Central memory CD8-positive, alpha-beta T cell (primary cell): ENCODE measurements at regions not wholly inside any gene's neighbourhood (a gene's known extent, or its start where the extent isn't known, plus 50 kb on each side); places are given as distances from the start of the nearest gene placed in this dataset.

ENCODE experiments used
- ATAC-seq: fragments of 150-1000 bp; cut with Tn5 transposase; replicated peaks from 2 replicates; pipeline ENCODE4 v1.10.0; 2022; ENCODE audit warnings: mild to moderate bottlenecking, moderate FRiP score, moderate number of reproducible peaks; ENCODE audit not compliant: poor library complexity, severe bottlenecking; ENCODE audit errors: extremely low read depth
- DNase-seq, 2 donors: peaks; one replicate each; pipeline ENCODE4 v3.0.0; 2021; ENCODE audit warnings: low spot score in 2 of 2
- H3K27ac Mint-ChIP-seq: one replicate; pipeline ENCODE4 v1.8.0; 2022; ENCODE audit warnings: low read depth, mild to moderate bottlenecking, moderate library complexity, mixed read lengths
- H3K27me3 Mint-ChIP-seq: one replicate; pipeline ENCODE4 v1.8.0; 2022; ENCODE audit warnings: mixed read lengths
- H3K36me3 Mint-ChIP-seq: one replicate; pipeline ENCODE4 v1.8.0; 2022; ENCODE audit warnings: mild to moderate bottlenecking, moderate library complexity, mixed read lengths; ENCODE audit not compliant: insufficient read depth
- H3K4me1 Mint-ChIP-seq: one replicate; pipeline ENCODE4 v1.8.0; 2022; ENCODE audit warnings: mixed read lengths
- H3K4me3 Mint-ChIP-seq: one replicate; pipeline ENCODE4 v1.8.0; 2022; ENCODE audit warnings: mild to moderate bottlenecking, moderate library complexity, mixed read lengths
- H3K9me3 Mint-ChIP-seq: one replicate; pipeline ENCODE4 v1.8.0; 2022; ENCODE audit warnings: mixed read lengths

DNA sequence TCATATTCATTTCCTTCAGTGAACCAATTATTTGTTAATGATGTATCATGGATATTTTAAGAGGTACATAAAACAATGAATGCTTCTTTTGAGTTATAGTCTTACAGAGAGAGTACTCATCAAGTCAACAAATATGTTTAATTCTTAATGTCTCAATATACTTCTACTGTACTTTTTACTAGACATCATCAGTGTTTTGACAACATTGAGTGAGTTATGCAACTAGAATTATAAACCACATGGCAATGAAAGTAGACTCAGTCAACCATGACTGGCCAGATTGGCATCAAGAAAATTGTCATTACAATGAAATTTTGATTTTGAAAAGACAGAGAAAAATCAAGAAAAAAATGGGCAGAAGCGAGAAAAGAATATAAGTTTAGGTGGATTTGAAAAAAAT is 1248.1 kb upstream of the CDH18 start:
- DNase-seq, result no peak
- Mint-ChIP-seq H3K27me3 (no peaks in the 10 kb centered on the region), H3K36me3 (no peaks in the 10 kb centered on the region), H3K9me3 (peaks cover 6% of the 10 kb centered on the region), H3K4me3 (no peak overlapping the region), H3K4me1 (no peaks in the 10 kb centered on the region), H3K27ac (no peak overlapping the region)
- ATAC-seq, result no peak

DNA sequence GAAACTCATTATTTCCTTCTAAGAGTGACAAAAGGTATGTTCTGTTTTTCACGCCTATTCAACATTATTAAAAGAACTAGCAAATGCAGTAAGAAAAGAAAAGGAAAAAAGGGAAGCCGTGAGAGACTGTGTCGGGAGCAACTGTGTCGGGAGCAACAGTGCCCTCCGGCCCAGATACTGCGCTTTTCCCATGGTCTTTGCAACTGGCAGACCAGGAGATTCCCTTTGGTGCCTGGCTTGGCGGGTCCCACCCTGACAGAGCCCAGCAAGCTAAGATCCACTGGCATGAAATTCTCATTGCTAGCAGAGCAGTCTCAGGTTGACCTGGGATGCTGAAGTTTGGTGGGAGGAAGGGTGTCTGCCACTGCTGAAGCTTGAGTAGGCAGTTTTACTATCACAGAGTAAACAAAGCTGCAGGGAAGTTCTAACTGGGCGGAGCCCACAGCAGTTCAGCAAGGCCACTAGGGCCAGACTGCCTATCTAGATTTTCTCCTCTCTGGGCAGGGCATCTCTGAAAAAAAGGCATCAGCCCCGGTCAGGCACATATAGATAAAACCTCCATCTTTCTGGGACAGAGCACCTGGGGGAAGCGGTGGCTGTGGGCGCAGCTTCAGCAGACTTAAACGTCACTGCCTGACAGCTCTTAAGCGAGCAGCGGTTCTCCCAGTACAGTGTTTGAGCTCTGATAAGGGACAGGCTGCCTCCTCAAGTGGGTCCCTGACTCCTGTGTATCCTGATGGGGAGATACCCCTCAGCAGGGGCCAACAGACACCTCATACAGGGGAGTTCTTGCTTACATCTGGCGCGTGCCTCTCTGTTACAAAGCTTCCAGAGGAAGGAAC is 1237.4 kb upstream of the CDH18 start:
- Mint-ChIP-seq H3K27ac (no peak overlapping the region), H3K36me3 (no peaks in the 10 kb centered on the region), H3K4me3 (no peak overlapping the region), H3K9me3 (peaks cover 24% of the 10 kb centered on the region), H3K4me1 (no peaks in the 10 kb centered on the region), H3K27me3 (no peaks in the 10 kb centered on the region)
- ATAC-seq, result no peak
- no peak for DNase-seq

DNA sequence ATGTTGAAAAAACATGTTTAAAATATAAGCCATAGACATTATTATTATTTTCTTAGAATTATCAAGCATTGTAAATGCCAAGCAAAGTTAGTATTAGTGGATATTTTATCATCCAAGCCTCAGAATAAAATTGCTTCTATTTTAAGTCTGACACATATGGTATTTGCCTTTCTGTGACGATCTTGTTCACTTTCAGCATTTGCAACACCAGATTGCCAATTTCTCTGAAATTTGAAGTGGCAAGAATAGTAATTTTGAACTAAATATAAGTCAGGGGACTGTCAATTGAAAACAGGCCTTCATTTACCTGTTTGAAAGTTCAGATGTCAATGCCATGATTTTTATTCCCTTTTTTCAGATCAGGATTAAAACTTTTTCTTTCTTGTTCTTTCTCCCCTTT is 1233.6 kb upstream of the CDH18 start:
- H3K36me3 Mint-ChIP-seq, result no peaks in the 10 kb centered on the region
- H3K9me3 Mint-ChIP-seq, result peaks cover 15% of the 10 kb centered on the region
- H3K4me3 Mint-ChIP-seq, result no peak overlapping the region

DNA sequence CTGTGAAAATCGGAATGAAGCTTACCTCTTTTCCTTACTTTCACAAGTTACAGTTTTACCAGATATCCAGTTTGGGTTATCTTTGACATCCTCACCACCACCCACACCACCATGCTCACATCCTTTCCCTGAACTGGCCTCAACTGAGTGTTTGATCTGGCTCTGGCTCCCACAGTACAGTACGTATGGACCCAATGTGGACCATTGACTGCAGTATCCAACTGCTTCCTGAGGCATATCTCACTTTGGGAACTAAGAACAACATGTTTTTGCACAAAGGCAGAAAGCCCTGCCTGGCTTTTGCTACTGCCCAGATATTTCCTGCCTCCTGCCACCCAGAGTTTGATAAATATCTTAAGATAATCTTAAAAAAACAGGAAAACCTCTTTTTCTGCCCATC is 1232.0 kb upstream of the CDH18 start:
- ATAC-seq (no peak), DNase-seq (no peak)
- no peak overlapping the region for H3K4me3 Mint-ChIP-seq
- no peaks in the 10 kb centered on the region for H3K27me3 Mint-ChIP-seq
- H3K4me1 Mint-ChIP-seq, result no peaks in the 10 kb centered on the region
- no peaks in the 10 kb centered on the region for H3K36me3 Mint-ChIP-seq
- peaks cover 20% of the 10 kb centered on the region for H3K9me3 Mint-ChIP-seq
- H3K27ac Mint-ChIP-seq, result no peak overlapping the region

More for the DNA sequence above, 1233.6 kb upstream of the CDH18 start:
- ATAC-seq (no peak), DNase-seq (no peak)
- H3K27me3 Mint-ChIP-seq, result no peaks in the 10 kb centered on the region
- no peaks in the 10 kb centered on the region for H3K4me1 Mint-ChIP-seq
- no peak overlapping the region for H3K27ac Mint-ChIP-seq

DNA sequence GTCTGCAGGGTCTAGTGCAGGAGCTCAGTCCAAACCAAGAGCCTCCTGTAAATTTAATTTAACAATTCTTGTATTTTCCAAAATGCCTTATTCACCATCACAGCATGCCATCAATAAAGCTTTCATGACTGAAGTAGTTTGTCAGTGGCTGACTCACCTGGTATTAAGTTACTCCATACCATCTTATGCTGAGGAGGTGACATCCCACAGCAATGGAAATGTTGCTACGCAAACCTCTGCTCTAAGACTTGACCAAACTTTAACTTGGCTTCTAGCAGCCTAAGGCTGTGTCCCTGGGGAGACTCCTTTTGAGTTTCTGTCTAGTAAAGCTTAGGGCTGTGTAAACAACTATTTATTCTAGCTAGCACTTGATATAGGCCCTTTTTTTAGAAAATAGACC is 1231.3 kb upstream of the CDH18 start:
- Mint-ChIP-seq H3K9me3 (peaks cover 26% of the 10 kb centered on the region), H3K27ac (no peak overlapping the region), H3K4me1 (no peaks in the 10 kb centered on the region)

DNA sequence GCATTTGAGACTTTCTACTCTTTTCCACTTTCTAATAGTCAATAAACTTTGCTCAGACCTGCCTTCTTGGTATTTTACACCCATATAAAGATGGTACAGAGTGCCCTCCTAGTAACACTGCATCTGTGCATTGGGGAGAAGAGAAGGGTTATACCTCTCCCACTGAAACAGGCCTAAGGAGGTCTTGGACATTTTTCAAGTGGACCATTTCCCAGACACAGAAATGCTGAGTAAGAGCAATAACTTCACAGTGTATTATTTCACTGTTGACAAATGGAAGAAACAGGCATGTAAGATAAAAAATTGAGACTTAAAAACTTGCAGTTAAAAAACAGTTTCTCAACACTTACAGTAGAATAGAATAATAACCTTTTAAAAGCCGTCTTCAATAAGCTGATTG is 1224.0 kb upstream of the CDH18 start:
- DNase-seq, result no peak
- H3K4me3 Mint-ChIP-seq, result no peak overlapping the region
- no peaks in the 10 kb centered on the region for H3K36me3 Mint-ChIP-seq
- H3K27ac Mint-ChIP-seq, result no peak overlapping the region
- no peak for ATAC-seq
- H3K27me3 Mint-ChIP-seq, result no peaks in the 10 kb centered on the region
- H3K4me1 Mint-ChIP-seq, result no peaks in the 10 kb centered on the region
- H3K9me3 Mint-ChIP-seq, result peaks cover 33% of the 10 kb centered on the region

More for the DNA sequence above, 1231.3 kb upstream of the CDH18 start:
- Mint-ChIP-seq H3K27me3 (no peaks in the 10 kb centered on the region), H3K36me3 (no peaks in the 10 kb centered on the region), H3K4me3 (no peak overlapping the region)
- no peak for DNase-seq
- no peak for ATAC-seq

DNA sequence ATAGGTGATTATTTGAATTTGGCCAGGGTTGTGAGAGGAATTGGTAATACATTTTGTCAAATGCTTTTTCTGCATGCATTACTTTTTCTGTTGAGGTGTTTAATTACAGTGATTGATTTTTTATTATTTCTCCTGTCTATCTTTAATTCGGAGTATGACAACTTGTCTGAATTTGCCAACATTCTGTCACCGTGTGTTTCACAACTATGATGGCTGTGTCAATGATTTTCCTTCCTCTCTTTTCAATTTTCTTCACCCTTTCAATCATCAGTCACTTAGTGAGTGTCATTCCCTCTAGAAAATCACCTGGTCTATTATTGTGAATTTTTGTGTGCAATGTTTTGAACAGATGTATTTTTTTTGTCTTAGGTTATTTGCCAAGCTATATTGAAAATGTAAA is 1221.4 kb upstream of the CDH18 start:
- no peak for ATAC-seq
- H3K36me3 Mint-ChIP-seq, result no peaks in the 10 kb centered on the region
- DNase-seq, result no peak

DNA sequence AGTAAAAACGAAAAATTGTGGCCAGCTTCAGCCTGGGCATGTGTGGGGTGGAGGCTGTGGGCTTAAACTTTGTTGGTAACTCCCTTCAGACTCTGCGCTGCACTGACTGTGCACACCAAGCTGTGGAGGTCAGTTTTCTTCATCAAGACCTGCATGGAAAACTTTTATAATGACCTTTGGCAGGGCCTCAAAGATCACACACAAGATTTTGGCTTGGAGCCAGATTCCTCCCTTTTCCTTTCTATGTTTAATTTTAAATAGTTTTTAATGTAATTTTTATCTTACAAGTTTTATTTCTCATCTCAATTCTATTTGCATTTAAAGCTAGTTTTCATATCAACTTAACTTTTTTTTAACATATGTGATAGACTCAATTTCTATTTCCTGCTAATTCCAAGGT is 1211.1 kb upstream of the CDH18 start:
- no peaks in the 10 kb centered on the region for H3K27me3 Mint-ChIP-seq
- H3K4me1 Mint-ChIP-seq, result no peaks in the 10 kb centered on the region
- H3K9me3 Mint-ChIP-seq, result peaks cover 11% of the 10 kb centered on the region
- no peak for DNase-seq
- ATAC-seq, result no peak
- H3K4me3 Mint-ChIP-seq, result no peak overlapping the region
- H3K36me3 Mint-ChIP-seq, result no peaks in the 10 kb centered on the region
- no peak overlapping the region for H3K27ac Mint-ChIP-seq

More for the DNA sequence above, 1221.4 kb upstream of the CDH18 start:
- Mint-ChIP-seq H3K4me3 (no peak overlapping the region), H3K4me1 (no peaks in the 10 kb centered on the region), H3K27ac (no peak overlapping the region), H3K9me3 (peaks cover 18% of the 10 kb centered on the region), H3K27me3 (no peaks in the 10 kb centered on the region)

DNA sequence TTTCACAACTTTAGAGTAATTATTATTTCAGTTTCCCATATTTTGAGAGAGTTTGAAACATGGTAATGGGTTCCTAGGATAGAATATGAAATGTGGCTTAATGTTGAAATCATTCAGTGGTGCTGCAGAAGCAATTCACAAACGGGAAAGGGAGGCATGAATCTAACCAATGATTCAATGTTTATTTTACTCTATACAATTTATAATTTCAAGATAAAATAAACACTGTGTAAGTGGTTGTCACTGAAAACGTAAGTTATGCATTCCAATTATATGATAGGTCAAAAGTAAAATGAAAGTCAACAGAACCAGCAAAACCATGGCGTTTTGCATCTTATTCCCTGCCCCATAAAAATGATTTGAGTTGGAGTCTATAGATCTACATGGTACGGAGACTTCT is 1207.1 kb upstream of the CDH18 start:
- Mint-ChIP-seq H3K27ac (no peak overlapping the region), H3K27me3 (no peaks in the 10 kb centered on the region), H3K4me3 (no peak overlapping the region), H3K9me3 (peaks cover 18% of the 10 kb centered on the region), H3K4me1 (no peaks in the 10 kb centered on the region), H3K36me3 (no peaks in the 10 kb centered on the region)
- ATAC-seq (no peak), DNase-seq (no peak)

DNA sequence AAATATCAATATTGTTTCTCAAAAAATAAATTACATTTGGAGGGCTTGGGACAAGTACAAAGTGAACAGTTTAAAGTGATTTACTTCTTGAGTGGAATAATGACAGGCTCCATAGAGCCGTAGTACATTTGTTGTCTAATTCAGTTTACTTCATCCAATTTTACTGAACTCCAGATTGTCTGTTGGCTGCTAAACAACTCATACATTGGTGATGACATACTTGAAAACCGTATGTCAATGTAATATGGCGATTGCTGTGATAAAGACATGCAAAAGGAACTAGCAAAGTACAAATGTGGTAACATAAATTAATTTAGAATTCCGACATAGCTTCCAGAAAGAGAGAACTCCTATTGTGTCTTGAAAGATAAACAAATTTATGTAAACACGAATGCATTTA is 1197.5 kb upstream of the CDH18 start:
- H3K27me3 Mint-ChIP-seq, result no peaks in the 10 kb centered on the region
- H3K4me1 Mint-ChIP-seq, result no peaks in the 10 kb centered on the region
- peaks cover 12% of the 10 kb centered on the region for H3K9me3 Mint-ChIP-seq
- DNase-seq, result no peak
- H3K4me3 Mint-ChIP-seq, result no peak overlapping the region
- no peak overlapping the region for H3K27ac Mint-ChIP-seq
- no peak for ATAC-seq
- no peaks in the 10 kb centered on the region for H3K36me3 Mint-ChIP-seq

DNA sequence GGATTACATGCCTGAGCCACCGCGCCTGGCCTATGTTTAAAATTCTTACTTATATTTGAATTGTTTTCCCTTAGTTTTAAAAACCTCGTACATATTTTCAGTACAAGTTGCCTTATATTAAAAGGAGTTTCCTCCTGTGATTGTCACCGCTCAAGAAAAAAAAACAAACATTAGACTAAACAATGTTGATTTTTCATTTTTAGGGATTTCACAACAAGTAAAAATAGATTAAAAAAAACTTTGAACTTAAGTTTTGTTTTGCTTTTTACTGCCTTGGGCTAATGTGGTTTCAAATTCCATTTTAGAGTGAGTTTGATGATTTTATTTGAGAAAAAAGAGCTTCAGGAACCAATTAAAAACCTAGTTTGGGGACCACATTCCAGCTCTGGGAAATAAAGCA is 1196.6 kb upstream of the CDH18 start:
- Mint-ChIP-seq H3K27me3 (no peaks in the 10 kb centered on the region), H3K27ac (no peak overlapping the region), H3K4me3 (no peak overlapping the region), H3K9me3 (peaks cover 21% of the 10 kb centered on the region), H3K4me1 (no peaks in the 10 kb centered on the region), H3K36me3 (no peaks in the 10 kb centered on the region)
- ATAC-seq (no peak), DNase-seq (no peak)

DNA sequence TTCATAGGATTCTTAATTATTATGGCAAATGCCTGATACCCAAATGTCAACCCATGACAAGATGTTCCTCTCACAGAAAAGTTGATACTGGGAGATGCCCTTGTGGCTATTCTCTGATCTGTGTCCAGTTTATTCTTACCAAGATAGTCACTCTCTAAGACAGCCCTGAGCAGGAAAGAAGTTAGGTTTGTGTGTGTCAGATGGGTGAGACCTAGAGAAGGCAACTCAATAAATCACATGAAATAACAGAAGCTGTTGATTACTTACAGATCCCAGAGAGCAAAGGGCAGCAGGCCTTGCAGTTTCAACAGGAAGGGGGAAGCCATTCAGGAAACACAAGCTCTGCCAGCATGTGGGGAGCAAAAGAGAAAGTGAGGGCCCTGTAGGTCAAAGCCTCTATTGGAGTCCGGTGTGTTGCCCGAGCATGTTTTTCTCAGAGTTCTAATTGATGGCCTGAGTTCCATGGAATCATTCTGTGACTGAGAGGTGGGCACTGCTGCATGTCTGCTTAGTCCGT is 1193.7 kb upstream of the CDH18 start:
- ATAC-seq (no peak), DNase-seq (no peak)
- Mint-ChIP-seq H3K36me3 (no peaks in the 10 kb centered on the region), H3K4me3 (no peak overlapping the region), H3K4me1 (no peaks in the 10 kb centered on the region), H3K9me3 (peaks cover 27% of the 10 kb centered on the region), H3K27ac (no peak overlapping the region), H3K27me3 (no peaks in the 10 kb centered on the region)

DNA sequence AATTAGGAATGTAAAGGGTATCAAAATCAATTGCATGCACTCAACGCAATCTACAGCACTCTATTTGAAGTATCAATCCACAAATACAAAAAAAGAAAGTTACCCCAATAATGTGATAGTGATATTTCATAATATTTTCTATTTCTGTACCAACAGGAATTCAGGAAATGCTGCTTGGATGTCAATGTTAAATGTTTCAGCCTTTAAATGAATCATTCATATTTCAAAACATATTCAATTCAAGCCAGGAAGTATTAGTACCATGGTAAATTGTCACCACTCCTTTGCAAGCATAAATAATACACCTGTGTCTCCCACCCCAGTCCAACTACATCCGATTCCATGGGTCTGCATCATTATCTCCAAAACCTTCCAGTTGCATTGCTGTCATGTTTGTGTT is 1185.5 kb upstream of the CDH18 start:
- H3K27me3 Mint-ChIP-seq, result no peaks in the 10 kb centered on the region
- no peak overlapping the region for H3K4me3 Mint-ChIP-seq
- DNase-seq, result no peak
- ATAC-seq, result no peak
- H3K4me1 Mint-ChIP-seq, result no peaks in the 10 kb centered on the region
- peaks cover 8% of the 10 kb centered on the region for H3K9me3 Mint-ChIP-seq
- H3K27ac Mint-ChIP-seq, result no peak overlapping the region
- no peaks in the 10 kb centered on the region for H3K36me3 Mint-ChIP-seq
